Mesenchymal stem cell (in vitro differentiated cells and primary cell): ENCODE measurements at regions not wholly inside any gene's neighbourhood (a gene's known extent, or its start where the extent isn't known, plus 50 kb on each side); places are given as distances from the start of the nearest gene placed in this dataset.

ENCODE experiments used
- DNase-seq: peaks from one replicate; pipeline ENCODE4 v3.0.0-alpha.2; 2013
- H2AFZ ChIP-seq: one replicate; pipeline ENCODE4 v1.6.1; 2013; ENCODE audit warnings: low read depth, mild to moderate bottlenecking, control low read depth, inconsistent platforms, low read length, moderate library complexity
- H2AK5ac ChIP-seq: 2 replicates; pipeline ENCODE4 v1.6.1; 2013; ENCODE audit warnings: low read length, moderate library complexity, mild to moderate bottlenecking, inconsistent platforms; ENCODE audit not compliant: severe bottlenecking
- H2BK120ac ChIP-seq: one replicate; pipeline ENCODE4 v1.6.1; 2013; ENCODE audit warnings: low read depth, mild to moderate bottlenecking, inconsistent platforms, low read length, moderate library complexity
- H2BK12ac ChIP-seq, 2 experiments: one replicate each; pipeline ENCODE4 v1.6.1; 2013; ENCODE audit warnings: inconsistent platforms in 2 of 2, low read length in 2 of 2, mild to moderate bottlenecking in 2 of 2, moderate library complexity in 2 of 2, control low read depth in 1 of 2
- H2BK15ac ChIP-seq: one replicate; pipeline ENCODE4 v1.6.1; 2013; ENCODE audit warnings: mild to moderate bottlenecking, low read depth, inconsistent platforms; ENCODE audit not compliant: poor library complexity, severe bottlenecking
- H2BK5ac ChIP-seq: 2 replicates; pipeline ENCODE4 v1.6.1; 2013; ENCODE audit warnings: low read depth, mild to moderate bottlenecking, low read length, control low read depth, inconsistent platforms; ENCODE audit not compliant: poor library complexity, severe bottlenecking
- H3K14ac ChIP-seq, 2 experiments: one replicate each; pipeline ENCODE4 v1.6.1; 2013; ENCODE audit warnings: inconsistent platforms in 2 of 2, low read length in 2 of 2, control low read depth in 1 of 2, mild to moderate bottlenecking in 1 of 2, moderate library complexity in 1 of 2
- H3K18ac ChIP-seq, 2 experiments: one replicate each; pipeline ENCODE4 v1.6.1; 2013; ENCODE audit warnings: inconsistent platforms in 2 of 2, low read length in 2 of 2, control low read depth in 1 of 2, low read depth in 1 of 2, mild to moderate bottlenecking in 1 of 2
- H3K23ac ChIP-seq, 2 experiments: one replicate each; pipeline ENCODE4 v1.6.1; 2013; ENCODE audit warnings: inconsistent platforms in 2 of 2, low read length in 2 of 2, mild to moderate bottlenecking in 2 of 2, moderate library complexity in 2 of 2, control low read depth in 1 of 2
- H3K27ac ChIP-seq: 2 replicates; pipeline ENCODE4 v1.5.1; 2013; ENCODE audit warnings: mild to moderate bottlenecking, moderate library complexity, low read length, control low read depth, inconsistent platforms; ENCODE audit not compliant: poor library complexity, severe bottlenecking
- H3K27me3 ChIP-seq, 2 experiments: 2 replicates each; pipeline versions ENCODE4 v1.6.1 to v1.7.0; 2013; ENCODE audit warnings: low read length in 2 of 2, mild to moderate bottlenecking in 2 of 2, moderate library complexity in 2 of 2, control low read depth in 1 of 2, inconsistent platforms in 1 of 2; ENCODE audit not compliant: control insufficient read depth in 1 of 2, insufficient read depth in 1 of 2
- H3K36me3 ChIP-seq, 2 experiments: 2 replicates each; pipeline versions ENCODE4 v1.6.1 to v1.7.0; 2013; ENCODE audit warnings: low read length in 2 of 2, control low read depth in 1 of 2, inconsistent platforms in 1 of 2, low read depth in 1 of 2, mild to moderate bottlenecking in 1 of 2; ENCODE audit not compliant: insufficient read depth in 2 of 2, control insufficient read depth in 1 of 2
- H3K4ac ChIP-seq, 2 experiments: one replicate each; pipeline ENCODE4 v1.6.1; 2013; ENCODE audit warnings: inconsistent platforms in 2 of 2, low read length in 2 of 2, mild to moderate bottlenecking in 2 of 2, moderate library complexity in 2 of 2, control low read depth in 1 of 2, low read depth in 1 of 2
- H3K4me1 ChIP-seq: 2 replicates; pipeline ENCODE4 v1.6.1; 2013; ENCODE audit warnings: low read depth, low read length, control low read depth; ENCODE audit not compliant: control insufficient read depth, insufficient read depth
- H3K4me2 ChIP-seq: 2 replicates; pipeline ENCODE4 v1.6.1; 2013; ENCODE audit warnings: low read length, mild to moderate bottlenecking, inconsistent platforms; ENCODE audit not compliant: poor library complexity, severe bottlenecking
- H3K4me3 ChIP-seq, 2 experiments: 2 replicates each; pipeline versions ENCODE4 v1.5.1 to v1.7.0; 2013; ENCODE audit warnings: low read length in 2 of 2, mild to moderate bottlenecking in 2 of 2, control low read depth in 1 of 2, low read depth in 1 of 2; ENCODE audit not compliant: insufficient read depth in 1 of 2
- H3K79me1 ChIP-seq: replicated peaks from 2 replicates; pipeline ENCODE4 v1.6.1; 2013; ENCODE audit warnings: mild to moderate bottlenecking, control low read depth, low read length, inconsistent platforms; ENCODE audit not compliant: poor library complexity, severe bottlenecking
- H3K9ac ChIP-seq: 2 replicates; pipeline ENCODE4 v1.7.0; 2013; ENCODE audit warnings: mild to moderate bottlenecking, low read length, moderate library complexity
- H3K9me3 ChIP-seq: 2 replicates; pipeline ENCODE4 v1.7.0; 2013; ENCODE audit warnings: mild to moderate bottlenecking, low read length; ENCODE audit not compliant: control insufficient read depth
- H4K8ac ChIP-seq: one replicate; pipeline ENCODE4 v1.6.1; 2013; ENCODE audit warnings: inconsistent platforms, mild to moderate bottlenecking, low read length, moderate library complexity
- H4K91ac ChIP-seq: one replicate; pipeline ENCODE4 v1.6.1; 2013; ENCODE audit warnings: mild to moderate bottlenecking, low read length, inconsistent platforms
- WGBS: methylation state at CpG from one replicate; pipeline ENCODE4 v1.1.7; 2013; ENCODE audit warnings: mixed read lengths; 5-methylcytosine and 5-hydroxymethylcytosine counted together

DNA sequence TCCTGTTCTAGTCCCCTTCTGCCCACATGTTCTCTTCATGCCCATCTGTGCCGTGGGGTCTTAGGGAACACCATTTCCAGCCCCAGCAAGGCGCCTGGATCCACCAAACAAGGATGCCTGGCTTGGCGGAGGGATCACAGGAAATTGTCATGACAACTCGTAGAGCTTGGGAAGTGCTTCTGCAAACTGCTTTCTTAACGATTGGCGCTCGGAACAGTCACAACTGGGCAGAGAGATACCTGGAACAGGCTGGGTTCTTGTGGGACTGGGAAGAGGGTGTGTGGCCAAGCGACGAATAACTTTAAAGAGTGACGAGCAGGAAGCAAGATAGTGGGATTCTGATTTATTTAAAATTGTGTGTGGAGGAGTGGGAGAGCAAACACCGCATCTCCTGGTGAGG, 329.8 kb downstream of the RPS6KC1 start:
- no peak overlapping the region for H3K9ac ChIP-seq
- no peaks in the 10 kb centered on the region for H3K79me1 ChIP-seq
- no peak overlapping the region for H3K18ac ChIP-seq
- no peak overlapping the region for H2AFZ ChIP-seq
- H2BK120ac ChIP-seq = no peak overlapping the region
- H2AK5ac ChIP-seq = no peak overlapping the region
- H2BK15ac ChIP-seq = no peak overlapping the region
- H4K91ac ChIP-seq = no peak overlapping the region
- H3K27me3 ChIP-seq = no peaks in the 10 kb centered on the region
- no peaks in the 10 kb centered on the region for H3K36me3 ChIP-seq
- no peak overlapping the region for H3K4me3 ChIP-seq
- H4K8ac ChIP-seq = no peak overlapping the region
- H3K4me1 ChIP-seq = peaks cover 9% of the 10 kb centered on the region
- H3K27ac ChIP-seq = no peak overlapping the region
- no peak overlapping the region for H3K23ac ChIP-seq
- no peak for DNase-seq
- H3K14ac ChIP-seq = no peak overlapping the region
- WGBS = 89% methylated on average over 11 of the region's 11 CpGs
- no peak overlapping the region for H2BK5ac ChIP-seq
- no peak overlapping the region for H3K4ac ChIP-seq
- H2BK12ac ChIP-seq = no peak overlapping the region
- no peak overlapping the region for H3K4me2 ChIP-seq
- H3K9me3 ChIP-seq = no peaks in the 10 kb centered on the region

GRCh38 chr1:213381572-213382084, 330.6 kb downstream of the RPS6KC1 start:
- Histone ChIP-seq H2BK12ac (no peak overlapping the region), H3K23ac (no peak overlapping the region), H3K18ac (no peak overlapping the region), H2BK120ac (no peak overlapping the region), H3K9ac (no peak overlapping the region), H3K4me1 (peaks cover 9% of the 10 kb centered on the region), H3K36me3 (no peaks in the 10 kb centered on the region), H3K27me3 (no peaks in the 10 kb centered on the region), H2BK15ac (no peak overlapping the region), H4K8ac (no peak overlapping the region), H2BK5ac (no peak overlapping the region), H3K4me2 (no peak overlapping the region), H3K79me1 (no peaks in the 10 kb centered on the region), H3K4ac (no peak overlapping the region), H3K27ac (no peak overlapping the region), H2AK5ac (no peak overlapping the region), H3K14ac (no peak overlapping the region), H3K4me3 (no peak overlapping the region), H3K9me3 (no peaks in the 10 kb centered on the region), H4K91ac (no peak overlapping the region), H2AFZ (no peak overlapping the region)
- DNase-seq = no peak
- WGBS = 74% methylated on average over 17 of the region's 17 CpGs

GRCh38 chr1:213383465-213383864, 332.4 kb downstream of the RPS6KC1 start:
- Histone ChIP-seq H3K4me1 (peaks cover 7% of the 10 kb centered on the region), H4K91ac (no peak overlapping the region), H3K23ac (no peak overlapping the region), H3K4me3 (no peak overlapping the region), H3K27me3 (peaks cover 0 to 4% of the 10 kb centered on the region in 2 experiments), H3K36me3 (no peaks in the 10 kb centered on the region), H2BK12ac (no peak overlapping the region), H3K18ac (no peak overlapping the region), H3K14ac (no peak overlapping the region), H3K9me3 (no peaks in the 10 kb centered on the region), H2BK120ac (no peak overlapping the region), H2AFZ (no peak overlapping the region), H2BK5ac (no peak overlapping the region), H3K4ac (no peak overlapping the region), H2AK5ac (no peak overlapping the region), H3K79me1 (no peaks in the 10 kb centered on the region), H4K8ac (no peak overlapping the region), H3K9ac (no peak overlapping the region), H3K4me2 (no peak overlapping the region), H3K27ac (no peak overlapping the region), H2BK15ac (no peak overlapping the region)
- WGBS = 83% methylated on average over 1 of the region's 3 CpGs
- no peak for DNase-seq

DNA sequence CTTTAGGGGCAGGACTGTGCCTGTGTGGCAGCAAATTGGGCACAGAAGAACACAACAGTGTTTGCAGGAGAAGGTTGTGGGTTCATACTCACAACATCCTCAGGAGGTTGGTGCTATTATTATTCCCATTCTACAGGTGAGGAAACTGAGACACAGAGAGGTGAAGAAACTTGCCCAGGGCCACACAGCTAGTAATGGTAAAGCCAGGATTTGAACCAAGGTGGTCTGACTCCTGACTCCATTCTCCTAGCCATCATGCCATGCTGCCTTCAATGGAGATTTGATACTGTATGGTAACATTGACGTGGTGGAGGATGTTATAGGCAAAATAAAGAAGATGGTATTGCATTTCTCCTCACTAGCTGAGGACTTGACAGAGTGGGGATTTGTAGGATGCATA, 334.2 kb downstream of the RPS6KC1 start:
- no peak overlapping the region for H4K8ac ChIP-seq
- no peaks in the 10 kb centered on the region for H3K36me3 ChIP-seq
- DNase-seq = no peak
- H2AFZ ChIP-seq = no peak overlapping the region
- H3K4me2 ChIP-seq = no peak overlapping the region
- no peaks in the 10 kb centered on the region for H3K9me3 ChIP-seq
- H3K4me3 ChIP-seq = no peak overlapping the region
- no peak overlapping the region for H2BK120ac ChIP-seq
- H3K14ac ChIP-seq = no peak overlapping the region
- H2BK15ac ChIP-seq = no peak overlapping the region
- peaks cover 0 to 4% of the 10 kb centered on the region in 2 experiments for H3K27me3 ChIP-seq
- no peak overlapping the region for H3K9ac ChIP-seq
- 90% methylated on average over 1 of the region's 1 CpG for WGBS
- no peak overlapping the region for H2BK5ac ChIP-seq
- H3K79me1 ChIP-seq = no peaks in the 10 kb centered on the region
- no peak overlapping the region for H3K4ac ChIP-seq
- H4K91ac ChIP-seq = no peak overlapping the region
- H3K23ac ChIP-seq = no peak overlapping the region
- no peak overlapping the region for H3K18ac ChIP-seq
- no peak overlapping the region for H3K27ac ChIP-seq
- no peak overlapping the region for H2BK12ac ChIP-seq
- H2AK5ac ChIP-seq = no peak overlapping the region
- peaks cover 7% of the 10 kb centered on the region for H3K4me1 ChIP-seq
